NCI-H2196 treated with DMSO at 0.1 percent for 48 hours (cell line): ENCODE measurements at regions not wholly inside any gene's neighbourhood (a gene's known extent, or its start where the extent isn't known, plus 50 kb on each side); places are given as distances from the start of the nearest gene placed in this dataset.

Experiments used
- DNase-seq: peaks from one replicate; lab custom pipeline; 2025; ENCODE audit not compliant: unreplicated experiment; lab: John Stamatoyannopoulos, UW

DNA sequence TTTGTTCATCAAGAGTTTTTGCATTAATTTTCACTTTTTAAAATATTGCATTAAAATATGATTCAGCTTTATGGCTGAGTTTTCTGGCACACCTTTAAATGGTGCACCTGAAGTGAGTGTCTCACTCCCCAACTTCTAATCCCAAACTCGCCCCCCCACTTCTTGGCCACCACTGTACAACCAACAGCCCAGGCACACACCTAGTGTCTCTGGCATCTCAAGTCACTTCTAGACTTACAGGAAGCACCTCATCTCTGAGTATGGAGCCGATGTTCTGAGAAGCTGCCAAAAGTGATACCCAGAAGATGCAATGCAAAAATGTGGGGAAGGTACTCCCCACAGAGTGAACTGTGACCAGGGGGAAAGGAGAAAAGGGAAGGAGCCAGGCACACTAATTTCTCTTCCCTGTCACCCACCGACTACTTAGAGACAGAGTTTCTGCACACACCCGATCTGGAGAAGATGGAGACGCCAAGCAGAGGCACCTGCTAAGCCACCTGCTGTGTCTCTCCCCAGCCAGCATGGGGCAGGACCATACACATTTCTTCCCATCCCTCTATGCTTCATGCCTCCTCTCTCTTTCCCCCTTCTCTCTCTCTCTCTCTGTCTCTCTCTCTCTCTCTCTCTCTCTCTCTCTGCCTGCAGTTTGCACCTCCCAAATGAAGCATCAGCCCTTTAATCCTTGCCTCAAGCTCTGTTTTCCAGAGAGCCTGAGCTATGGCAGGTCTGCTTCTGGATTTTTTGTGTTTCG lies 155.3 kb upstream of the ZNF507 start:
- no peak for DNase-seq

DNA sequence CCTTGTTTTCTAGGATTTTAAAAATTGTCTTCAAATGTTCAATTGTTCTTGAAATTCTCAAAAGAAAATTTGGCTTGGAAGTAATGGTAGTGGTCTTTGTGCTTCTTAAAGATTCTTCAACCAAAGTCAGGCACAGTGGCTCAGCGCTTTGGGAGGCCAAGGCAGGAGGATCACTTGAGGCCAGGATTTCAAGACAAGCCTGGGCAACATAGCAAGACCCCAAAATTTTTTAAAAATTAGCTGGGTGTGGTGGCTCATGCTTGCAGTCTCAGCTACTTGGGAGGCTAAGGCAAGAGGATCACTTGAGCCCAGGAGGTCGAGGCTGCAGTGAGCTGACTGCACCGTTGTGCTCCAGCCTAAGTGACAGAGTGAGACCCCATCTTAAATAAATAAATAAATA lies 153.5 kb upstream of the ZNF507 start:
- DNase-seq: no peak

GRCh38 chr19:32195706-32196610 lies 149.5 kb upstream of the ZNF507 start:
- DNase-seq: no peak

GRCh38 chr19:32196690-32197420 lies 148.6 kb upstream of the ZNF507 start:
- DNase-seq: no peak

GRCh38 chr19:32197896-32198882 lies 147.2 kb upstream of the ZNF507 start:
- DNase-seq: no peak

GRCh38 chr19:32199501-32200040 lies 145.8 kb upstream of the ZNF507 start:
- DNase-seq: no peak

GRCh38 chr19:32200312-32201038 lies 144.9 kb upstream of the ZNF507 start:
- DNase-seq: no peak

DNA sequence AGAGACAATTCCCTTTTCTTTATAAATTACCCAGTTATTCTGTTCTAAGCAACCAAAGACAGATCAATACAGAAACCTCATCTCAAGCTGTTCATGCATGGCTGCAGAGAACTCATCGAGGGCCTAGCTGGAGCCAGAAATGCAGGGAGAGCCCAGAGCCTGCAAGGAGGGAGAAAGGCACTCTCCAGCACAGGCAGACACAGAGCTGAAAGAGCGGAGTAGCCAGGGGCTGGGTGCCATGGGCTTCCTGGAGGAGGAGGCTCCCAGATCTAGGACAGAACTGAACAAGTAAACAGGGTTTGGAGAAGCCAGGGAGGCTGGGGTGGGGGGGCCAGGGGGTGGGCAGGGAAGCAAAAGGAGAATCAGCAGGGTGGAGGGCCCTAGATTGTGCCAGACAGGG lies 144.2 kb upstream of the ZNF507 start:
- DNase-seq: no peak

GRCh38 chr19:32201636-32202051 lies 143.8 kb upstream of the ZNF507 start:
- DNase-seq: no peak

DNA sequence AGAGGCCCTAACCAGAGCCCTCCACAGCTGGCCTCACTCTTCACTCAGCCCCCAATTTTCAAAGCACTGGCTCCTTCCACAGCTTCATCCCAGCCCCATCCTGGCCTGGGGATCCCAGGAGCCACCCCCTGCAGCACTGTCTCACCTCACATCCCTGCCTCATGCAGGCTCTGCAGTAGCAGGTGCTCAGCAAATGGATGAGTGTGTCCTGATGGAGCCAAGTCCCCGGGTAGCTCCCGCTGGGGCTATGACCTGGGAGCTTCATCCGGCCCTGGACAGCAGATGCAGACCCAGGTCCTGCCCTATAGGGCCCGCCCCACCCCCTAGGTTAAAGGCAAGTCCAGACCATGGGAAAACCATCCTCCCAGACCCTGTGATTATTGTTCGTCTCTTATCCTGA lies 143.2 kb upstream of the ZNF507 start:
- DNase-seq: no peak

DNA sequence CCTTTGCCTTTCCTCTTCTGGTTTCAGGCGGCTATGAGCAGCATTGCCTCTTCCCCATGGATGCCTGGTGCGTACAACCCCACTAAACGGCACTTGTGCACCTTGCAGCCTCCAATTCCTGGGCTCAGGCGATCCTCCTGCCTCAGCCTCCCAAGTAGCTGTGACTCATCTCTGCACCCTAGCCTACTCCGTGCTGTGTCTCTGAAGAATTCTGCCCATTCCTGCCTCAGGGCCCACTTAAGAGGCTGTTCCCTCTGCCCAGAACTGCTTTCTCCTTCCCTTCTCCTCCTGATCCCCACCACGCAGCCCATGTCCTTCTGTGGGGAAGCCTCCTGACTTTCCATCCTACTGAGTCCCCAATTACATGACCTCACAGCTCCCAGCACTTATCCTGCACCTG lies 142.2 kb upstream of the ZNF507 start:
- DNase-seq: no peak

DNA sequence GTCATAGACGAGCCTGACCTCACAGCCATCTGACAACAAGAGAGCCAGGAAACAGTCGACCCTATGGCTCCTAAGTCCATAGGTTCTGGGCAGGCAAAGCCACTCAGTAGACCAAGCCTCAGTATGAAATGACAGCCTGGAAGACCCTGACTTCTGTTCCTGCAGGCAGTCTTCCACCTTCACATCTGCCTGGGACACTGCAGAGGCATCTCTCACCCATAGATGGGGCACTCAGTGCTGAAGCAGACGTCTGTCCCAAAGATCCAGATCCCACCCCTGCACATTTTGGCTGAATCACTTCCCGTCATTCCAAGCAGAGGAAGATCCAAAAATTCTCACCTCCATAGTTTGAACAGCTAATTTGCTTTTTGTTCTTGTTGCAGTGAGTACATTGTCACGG lies 139.3 kb upstream of the ZNF507 start:
- DNase-seq: no peak

GRCh38 chr19:32208060-32208459 lies 137.3 kb upstream of the ZNF507 start:
- no peak for DNase-seq

GRCh38 chr19:32219392-32219791 lies 126.0 kb upstream of the ZNF507 start:
- DNase-seq: no peak

GRCh38 chr19:32219881-32220472 lies 125.4 kb upstream of the ZNF507 start:
- DNase-seq: no peak

- DNase-seq: no peak
Observed at GRCh38 chr19:32220951-32221350, 124.5 kb upstream of the ZNF507 start.

GRCh38 chr19:32222556-32222955 lies 122.9 kb upstream of the ZNF507 start:
- no peak for DNase-seq

GRCh38 chr19:32223106-32223505 lies 122.3 kb upstream of the ZNF507 start:
- DNase-seq: no peak
